ENCODE measurements at regions not wholly inside any gene's neighbourhood (a gene's known extent, or its start where the extent isn't known, plus 50 kb on each side); places are given as distances from the start of the nearest gene placed in this dataset.
A peak's percentile ranks its signal among the peaks of the same experiment; 100 is the strongest.

GRCh38 chr3:468172-468571 lies 271.6 kb downstream of the CHL1 start:
- H3K27me3 Mint-ChIP-seq (ENCODE audit: unreplicated experiment): peaks cover 4% of the 10 kb centered on the region

GRCh38 chr3:473033-473800 lies 276.7 kb downstream of the CHL1 start:
- no peak overlapping the region for H3K27ac Mint-ChIP-seq (ENCODE audit: unreplicated experiment)
- no peaks in the 10 kb centered on the region for H3K36me3 Mint-ChIP-seq (ENCODE audit: low read depth, unreplicated experiment)
- peaks cover 62% of the 10 kb centered on the region for H3K9me3 Mint-ChIP-seq (ENCODE audit: unreplicated experiment)
- no peak for TF ChIP-seq CTCF (IDR thresholded peaks at IDR 0.05; ENCODE audit: unreplicated experiment)
- no peak for DNase-seq (ENCODE audit: low spot score)
- H3K4me1 Mint-ChIP-seq (ENCODE audit: unreplicated experiment): no peaks in the 10 kb centered on the region
- H3K4me3 Mint-ChIP-seq (ENCODE audit: unreplicated experiment): no peak overlapping the region
- H3K27me3 Mint-ChIP-seq (ENCODE audit: unreplicated experiment): peaks cover 2% of the 10 kb centered on the region

More at GRCh38 chr3:468172-468571, 271.6 kb downstream of the CHL1 start:
- Mint-ChIP-seq H3K4me1 (ENCODE audit: unreplicated experiment) (no peaks in the 10 kb centered on the region), H3K36me3 (ENCODE audit: low read depth, unreplicated experiment) (no peaks in the 10 kb centered on the region), H3K27ac (ENCODE audit: unreplicated experiment) (no peak overlapping the region), H3K4me3 (ENCODE audit: unreplicated experiment) (no peak overlapping the region), H3K9me3 (ENCODE audit: unreplicated experiment) (peaks cover 38% of the 10 kb centered on the region)
- TF ChIP-seq CTCF (IDR thresholded peaks at IDR 0.05; ENCODE audit: unreplicated experiment): peak; percentile 20
- DNase-seq (ENCODE audit: low spot score): no peak

GRCh38 chr3:474828-475227 lies 278.3 kb downstream of the CHL1 start:
- Mint-ChIP-seq H3K36me3 (ENCODE audit: low read depth, unreplicated experiment) (no peaks in the 10 kb centered on the region), H3K27me3 (ENCODE audit: unreplicated experiment) (peaks cover 2% of the 10 kb centered on the region), H3K9me3 (ENCODE audit: unreplicated experiment) (peaks cover 65% of the 10 kb centered on the region), H3K27ac (ENCODE audit: unreplicated experiment) (no peak overlapping the region), H3K4me1 (ENCODE audit: unreplicated experiment) (no peaks in the 10 kb centered on the region), H3K4me3 (ENCODE audit: unreplicated experiment) (no peak overlapping the region)
- DNase-seq (ENCODE audit: low spot score): no peak
- no peak for TF ChIP-seq CTCF (IDR thresholded peaks at IDR 0.05; ENCODE audit: unreplicated experiment)

GRCh38 chr3:480070-480469 lies 283.5 kb downstream of the CHL1 start:
- no peak for DNase-seq (ENCODE audit: low spot score)
- Mint-ChIP-seq H3K9me3 (ENCODE audit: unreplicated experiment) (peaks cover 40% of the 10 kb centered on the region), H3K27me3 (ENCODE audit: unreplicated experiment) (peaks cover 3% of the 10 kb centered on the region), H3K4me3 (ENCODE audit: unreplicated experiment) (no peak overlapping the region), H3K27ac (ENCODE audit: unreplicated experiment) (no peak overlapping the region), H3K4me1 (ENCODE audit: unreplicated experiment) (no peaks in the 10 kb centered on the region), H3K36me3 (ENCODE audit: low read depth, unreplicated experiment) (no peaks in the 10 kb centered on the region)
- no peak for TF ChIP-seq CTCF (IDR thresholded peaks at IDR 0.05; ENCODE audit: unreplicated experiment)

GRCh38 chr3:481111-481510 lies 284.5 kb downstream of the CHL1 start:
- H3K4me3 Mint-ChIP-seq (ENCODE audit: unreplicated experiment): no peak overlapping the region
- DNase-seq (ENCODE audit: low spot score): no peak
- no peaks in the 10 kb centered on the region for H3K36me3 Mint-ChIP-seq (ENCODE audit: low read depth, unreplicated experiment)
- no peak for TF ChIP-seq CTCF (IDR thresholded peaks at IDR 0.05; ENCODE audit: unreplicated experiment)
- peaks cover 3% of the 10 kb centered on the region for H3K27me3 Mint-ChIP-seq (ENCODE audit: unreplicated experiment)
- H3K9me3 Mint-ChIP-seq (ENCODE audit: unreplicated experiment): peaks cover 36% of the 10 kb centered on the region
- H3K4me1 Mint-ChIP-seq (ENCODE audit: unreplicated experiment): no peaks in the 10 kb centered on the region
- H3K27ac Mint-ChIP-seq (ENCODE audit: unreplicated experiment): no peak overlapping the region

Measured in endothelial cell (in vitro differentiated cells).